ENCODE measurements at regions not wholly inside any gene's neighbourhood (a gene's known extent, or its start where the extent isn't known, plus 50 kb on each side); places are given as distances from the start of the nearest gene placed in this dataset.
"Not testable (repeated sequence)": the region's sequence is repeated elsewhere in the genome, so short reads cannot be mapped to it uniquely, and the experiment has no call there.

- H3K27me3 Mint-ChIP-seq: no peaks in the 10 kb centered on the region
- H3K4me1 Mint-ChIP-seq: no peaks in the 10 kb centered on the region
- no peak for DNase-seq
- no peak overlapping the region for H3K27ac Mint-ChIP-seq
- no peak overlapping the region for H3K4me3 Mint-ChIP-seq
- ATAC-seq: no peak
- H3K9me3 Mint-ChIP-seq: no peaks in the 10 kb centered on the region
Measured at GRCh38 chrX:131861088-131861787, 161.9 kb upstream of the STK26 start.

- Mint-ChIP-seq H3K4me3 (no peak overlapping the region), H3K4me1 (no peaks in the 10 kb centered on the region), H3K27me3 (no peaks in the 10 kb centered on the region), H3K9me3 (no peaks in the 10 kb centered on the region), H3K27ac (no peak overlapping the region)
- DNase-seq (no peak), ATAC-seq (no peak)
Measured at GRCh38 chrX:131862321-131862720, 160.8 kb upstream of the STK26 start.

GRCh38 chrX:131869182-131869581 is 153.9 kb upstream of the STK26 start:
- DNase-seq: no peak
- Mint-ChIP-seq H3K9me3 (no peaks in the 10 kb centered on the region), H3K27ac (no peak overlapping the region), H3K27me3 (no peaks in the 10 kb centered on the region), H3K4me1 (no peaks in the 10 kb centered on the region), H3K4me3 (no peak overlapping the region)
- no peak for ATAC-seq

GRCh38 chrX:131874300-131874699 is 148.8 kb upstream of the STK26 start:
- no peak for ATAC-seq
- Mint-ChIP-seq H3K4me3 (no peak overlapping the region), H3K4me1 (no peaks in the 10 kb centered on the region), H3K27me3 (no peaks in the 10 kb centered on the region), H3K9me3 (no peaks in the 10 kb centered on the region), H3K27ac (no peak overlapping the region)
- no peak for DNase-seq

GRCh38 chrX:131875827-131876226 is 147.3 kb upstream of the STK26 start:
- not testable (repeated sequence) for H3K27ac Mint-ChIP-seq, H3K4me3 Mint-ChIP-seq, ATAC-seq, DNase-seq, H3K9me3 Mint-ChIP-seq, H3K27me3 Mint-ChIP-seq, H3K4me1 Mint-ChIP-seq

GRCh38 chrX:131881194-131881593 is 141.9 kb upstream of the STK26 start:
- DNase-seq: no peak
- H3K27ac Mint-ChIP-seq: no peak overlapping the region
- peaks cover 4% of the 10 kb centered on the region for H3K4me1 Mint-ChIP-seq
- no peak for ATAC-seq
- no peaks in the 10 kb centered on the region for H3K27me3 Mint-ChIP-seq
- H3K4me3 Mint-ChIP-seq: no peak overlapping the region
- H3K9me3 Mint-ChIP-seq: no peaks in the 10 kb centered on the region

- not testable (repeated sequence) for ATAC-seq, H3K4me1 Mint-ChIP-seq, DNase-seq, H3K9me3 Mint-ChIP-seq, H3K27ac Mint-ChIP-seq, H3K4me3 Mint-ChIP-seq, H3K27me3 Mint-ChIP-seq
Measured at GRCh38 chrX:131885042-131885441, 138.1 kb upstream of the STK26 start.

GRCh38 chrX:131893857-131894256 is 129.2 kb upstream of the STK26 start:
- DNase-seq: not testable (repeated sequence)

GRCh38 chrX:131894995-131895394 is 128.1 kb upstream of the STK26 start:
- no peak overlapping the region for H3K4me3 Mint-ChIP-seq
- H3K9me3 Mint-ChIP-seq: no peaks in the 10 kb centered on the region
- DNase-seq: no peak
- no peaks in the 10 kb centered on the region for H3K27me3 Mint-ChIP-seq
- ATAC-seq: no peak
- no peaks in the 10 kb centered on the region for H3K4me1 Mint-ChIP-seq
- no peak overlapping the region for H3K27ac Mint-ChIP-seq

More at GRCh38 chrX:131893857-131894256, 129.2 kb upstream of the STK26 start:
- not testable (repeated sequence) for H3K9me3 Mint-ChIP-seq, H3K27me3 Mint-ChIP-seq, H3K4me1 Mint-ChIP-seq, H3K27ac Mint-ChIP-seq, ATAC-seq, H3K4me3 Mint-ChIP-seq

GRCh38 chrX:131895807-131896206 is 127.3 kb upstream of the STK26 start:
- H3K27ac Mint-ChIP-seq: no peak overlapping the region
- no peaks in the 10 kb centered on the region for H3K9me3 Mint-ChIP-seq
- H3K27me3 Mint-ChIP-seq: no peaks in the 10 kb centered on the region
- no peaks in the 10 kb centered on the region for H3K4me1 Mint-ChIP-seq
- no peak for ATAC-seq
- no peak for DNase-seq
- no peak overlapping the region for H3K4me3 Mint-ChIP-seq

- no peaks in the 10 kb centered on the region for H3K4me1 Mint-ChIP-seq
- H3K4me3 Mint-ChIP-seq: no peak overlapping the region
- ATAC-seq (no peak), DNase-seq (no peak)
- no peak overlapping the region for H3K27ac Mint-ChIP-seq
- H3K9me3 Mint-ChIP-seq: no peaks in the 10 kb centered on the region
- no peaks in the 10 kb centered on the region for H3K27me3 Mint-ChIP-seq
Measured at GRCh38 chrX:131901546-131901945, 121.6 kb upstream of the STK26 start.

GRCh38 chrX:131907488-131908314 is 115.4 kb upstream of the STK26 start:
- ATAC-seq (no peak), DNase-seq (no peak)
- H3K27ac Mint-ChIP-seq: no peak overlapping the region
- no peaks in the 10 kb centered on the region for H3K27me3 Mint-ChIP-seq
- H3K9me3 Mint-ChIP-seq: no peaks in the 10 kb centered on the region
- no peaks in the 10 kb centered on the region for H3K4me1 Mint-ChIP-seq
- H3K4me3 Mint-ChIP-seq: no peak overlapping the region

GRCh38 chrX:131910586-131910985 is 112.5 kb upstream of the STK26 start:
- H3K4me1 Mint-ChIP-seq: no peaks in the 10 kb centered on the region
- H3K27me3 Mint-ChIP-seq: no peaks in the 10 kb centered on the region
- no peak for DNase-seq
- H3K27ac Mint-ChIP-seq: no peak overlapping the region
- no peak overlapping the region for H3K4me3 Mint-ChIP-seq
- no peak for ATAC-seq
- no peaks in the 10 kb centered on the region for H3K9me3 Mint-ChIP-seq

- Mint-ChIP-seq H3K9me3 (no peaks in the 10 kb centered on the region), H3K4me1 (no peaks in the 10 kb centered on the region), H3K27ac (no peak overlapping the region), H3K27me3 (no peaks in the 10 kb centered on the region), H3K4me3 (no peak overlapping the region)
- no peak for ATAC-seq
- DNase-seq: no peak
Measured at GRCh38 chrX:131915488-131915887, 107.6 kb upstream of the STK26 start.

- H3K27me3 Mint-ChIP-seq: no peaks in the 10 kb centered on the region
- DNase-seq: no peak
- H3K27ac Mint-ChIP-seq: no peak overlapping the region
- H3K4me3 Mint-ChIP-seq: no peak overlapping the region
- no peaks in the 10 kb centered on the region for H3K9me3 Mint-ChIP-seq
- no peaks in the 10 kb centered on the region for H3K4me1 Mint-ChIP-seq
- ATAC-seq: no peak
Measured at GRCh38 chrX:131917588-131917987, 105.5 kb upstream of the STK26 start.

- DNase-seq (no peak), ATAC-seq (no peak)
- Mint-ChIP-seq H3K4me1 (no peaks in the 10 kb centered on the region), H3K27me3 (no peaks in the 10 kb centered on the region), H3K27ac (no peak overlapping the region), H3K9me3 (no peaks in the 10 kb centered on the region), H3K4me3 (no peak overlapping the region)
Measured at GRCh38 chrX:131918839-131919238, 104.3 kb upstream of the STK26 start.
